ENCODE measurements at regions not wholly inside any gene's neighbourhood (a gene's known extent, or its start where the extent isn't known, plus 50 kb on each side); places are given as distances from the start of the nearest gene placed in this dataset.

- TF ChIP-seq CTCF (IDR thresholded peaks at IDR 0.05) (no peak), POLR2A (IDR thresholded peaks at IDR 0.05) (no peak), EP300 (IDR thresholded peaks at IDR 0.05) (no peak)
Observed at GRCh38 chr5:115378754-115379153, 82.3 kb upstream of the CCDC112 start.

Measured in ovary (tissue), 3 donors.